ENCODE measurements at regions not wholly inside any gene's neighbourhood (a gene's known extent, or its start where the extent isn't known, plus 50 kb on each side); places are given as distances from the start of the nearest gene placed in this dataset.

- TF ChIP-seq CTCF (IDR thresholded peaks at IDR 0.05; ENCODE audit: poor library complexity, severe bottlenecking) (no peak), TAF1 (IDR thresholded peaks at IDR 0.05; ENCODE audit: low read depth) (no peak), REST (IDR thresholded peaks at IDR 0.05; ENCODE audit: borderline replicate concordance) (no peak), POLR2AphosphoS5 (IDR thresholded peaks at IDR 0.05) (no peak), MXI1 (conservative IDR thresholded peaks at IDR 0.05; ENCODE audit: poor library complexity, severe bottlenecking) (no peak)
Measured at GRCh38 chr3:152905631-152906030, 70.7 kb downstream of the P2RY1 start.
